ENCODE measurements at regions not wholly inside any gene's neighbourhood (a gene's known extent, or its start where the extent isn't known, plus 50 kb on each side); places are given as distances from the start of the nearest gene placed in this dataset.

GRCh38 chrX:16368696-16369095 lies 201.4 kb downstream of the MAGEB17 start:
- Histone ChIP-seq H3K27me3 (ENCODE audit: insufficient read depth, low read length, poor library complexity) (no peaks in the 10 kb centered on the region), H3K4me1 (ENCODE audit: control insufficient read depth, low read depth, low read length) (no peaks in the 10 kb centered on the region), H3K36me3 (ENCODE audit: control insufficient read depth, insufficient read depth, low read length) (no peaks in the 10 kb centered on the region), H3K23ac (ENCODE audit: low read length) (no peak overlapping the region), H4K8ac (ENCODE audit: low read depth, low read length) (no peak overlapping the region), H3K4ac (ENCODE audit: low read depth, low read length) (no peak overlapping the region), H2BK5ac (ENCODE audit: low read length) (no peak overlapping the region), H3K4me2 (ENCODE audit: low read length) (no peak overlapping the region), H3K9ac (ENCODE audit: low read length) (no peak overlapping the region), H3K27ac (ENCODE audit: low read depth, low read length) (no peak overlapping the region), H2BK15ac (replicated peaks; ENCODE audit: low read depth) (no peak overlapping the region), H2AK5ac (ENCODE audit: low read length) (no peak overlapping the region), H3K4me3 (ENCODE audit: low read length) (no peak overlapping the region), H4K5ac (ENCODE audit: low read length) (no peak overlapping the region), H3K79me1 (ENCODE audit: low read length) (no peaks in the 10 kb centered on the region), H3K79me2 (ENCODE audit: control insufficient read depth, insufficient read depth, low read length) (no peaks in the 10 kb centered on the region), H3K18ac (ENCODE audit: low read length) (no peak overlapping the region), H2BK120ac (ENCODE audit: low read depth, low read length) (no peak overlapping the region), H3K56ac (ENCODE audit: low read length) (no peak overlapping the region)
- DNase-seq = no peak
- no CpG with 5 or more reads among the region's 2 CpGs for WGBS (ENCODE audit: extremely low coverage, insufficient coverage, low lambda C conversion rate)

- no CpG with 5 or more reads among the region's 2 CpGs for WGBS (ENCODE audit: extremely low coverage, insufficient coverage, low lambda C conversion rate)
- Histone ChIP-seq H2BK5ac (ENCODE audit: low read length) (no peak overlapping the region), H2AK5ac (ENCODE audit: low read length) (no peak overlapping the region), H3K4me3 (ENCODE audit: low read length) (no peak overlapping the region), H4K8ac (ENCODE audit: low read depth, low read length) (no peak overlapping the region), H3K4me1 (ENCODE audit: control insufficient read depth, low read depth, low read length) (no peaks in the 10 kb centered on the region), H3K27ac (ENCODE audit: low read depth, low read length) (no peak overlapping the region), H3K9ac (ENCODE audit: low read length) (no peak overlapping the region), H3K79me2 (ENCODE audit: control insufficient read depth, insufficient read depth, low read length) (no peaks in the 10 kb centered on the region), H3K79me1 (ENCODE audit: low read length) (no peaks in the 10 kb centered on the region), H2BK120ac (ENCODE audit: low read depth, low read length) (no peak overlapping the region), H3K23ac (ENCODE audit: low read length) (no peak overlapping the region), H3K36me3 (ENCODE audit: control insufficient read depth, insufficient read depth, low read length) (no peaks in the 10 kb centered on the region), H3K56ac (ENCODE audit: low read length) (no peak overlapping the region), H2BK15ac (replicated peaks; ENCODE audit: low read depth) (no peak overlapping the region), H3K27me3 (ENCODE audit: insufficient read depth, low read length, poor library complexity) (no peaks in the 10 kb centered on the region), H3K18ac (ENCODE audit: low read length) (no peak overlapping the region), H3K4ac (ENCODE audit: low read depth, low read length) (no peak overlapping the region), H4K5ac (ENCODE audit: low read length) (no peak overlapping the region), H3K4me2 (ENCODE audit: low read length) (no peak overlapping the region)
- no peak for DNase-seq
These were observed 208.8 kb downstream of the MAGEB17 start for GRCh38 chrX:16376056-16376455.

DNA sequence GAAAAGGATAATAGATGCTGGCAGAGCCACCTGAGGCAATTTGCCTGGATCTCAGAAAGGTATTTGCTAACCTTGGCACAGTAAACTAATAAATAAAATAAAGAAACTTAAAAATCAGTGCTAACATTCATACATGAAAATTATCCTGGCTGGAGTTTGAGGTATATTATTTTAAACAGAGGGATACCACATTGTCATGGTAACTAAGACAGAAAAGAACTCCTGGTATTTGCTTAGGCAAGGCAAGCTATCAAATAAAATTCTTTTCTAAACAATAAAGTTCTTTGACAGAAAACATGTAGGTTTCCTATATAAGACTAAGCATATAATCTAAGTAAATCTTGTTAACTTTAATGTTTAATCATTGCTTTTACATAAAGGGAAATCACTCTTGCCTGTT lies 218.8 kb downstream of the MAGEB17 start:
- no peak overlapping the region for H3K23ac ChIP-seq (ENCODE audit: low read length)
- H2BK5ac ChIP-seq (ENCODE audit: low read length) = no peak overlapping the region
- H4K8ac ChIP-seq (ENCODE audit: low read depth, low read length) = no peak overlapping the region
- no peak for DNase-seq
- no peak overlapping the region for H3K4ac ChIP-seq (ENCODE audit: low read depth, low read length)
- H3K27ac ChIP-seq (ENCODE audit: low read depth, low read length) = no peak overlapping the region
- no peak overlapping the region for H3K56ac ChIP-seq (ENCODE audit: low read length)
- no peak overlapping the region for H4K5ac ChIP-seq (ENCODE audit: low read length)
- no peak overlapping the region for H3K4me2 ChIP-seq (ENCODE audit: low read length)
- no peak overlapping the region for H2BK120ac ChIP-seq (ENCODE audit: low read depth, low read length)
- no peaks in the 10 kb centered on the region for H3K27me3 ChIP-seq (ENCODE audit: insufficient read depth, low read length, poor library complexity)
- no peak overlapping the region for H3K4me3 ChIP-seq (ENCODE audit: low read length)
- no peak overlapping the region for H3K18ac ChIP-seq (ENCODE audit: low read length)
- no peaks in the 10 kb centered on the region for H3K4me1 ChIP-seq (ENCODE audit: control insufficient read depth, low read depth, low read length)
- H2AK5ac ChIP-seq (ENCODE audit: low read length) = no peak overlapping the region
- H2BK15ac ChIP-seq (replicated peaks; ENCODE audit: low read depth) = no peak overlapping the region
- no peak overlapping the region for H3K9ac ChIP-seq (ENCODE audit: low read length)
- no peaks in the 10 kb centered on the region for H3K36me3 ChIP-seq (ENCODE audit: control insufficient read depth, insufficient read depth, low read length)
- H3K79me2 ChIP-seq (ENCODE audit: control insufficient read depth, insufficient read depth, low read length) = no peaks in the 10 kb centered on the region
- H3K79me1 ChIP-seq (ENCODE audit: low read length) = no peaks in the 10 kb centered on the region

DNA sequence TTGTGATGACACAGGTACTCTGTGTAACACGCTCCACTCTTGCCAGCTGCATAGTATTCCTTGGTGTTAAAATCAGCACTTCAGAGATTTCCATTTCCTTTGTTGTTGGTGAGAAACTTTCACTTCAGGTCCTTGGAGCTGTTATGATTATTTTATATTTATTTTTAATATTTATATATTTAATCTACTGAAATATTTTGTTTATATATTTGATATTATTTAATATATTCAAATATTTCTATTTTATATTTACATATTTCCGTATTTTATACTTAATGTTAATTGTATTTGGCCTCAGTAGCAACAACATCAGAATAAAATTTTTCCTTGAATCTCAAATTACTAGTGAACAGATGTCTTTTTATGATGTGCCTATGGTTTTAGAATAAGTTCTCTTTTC lies 225.3 kb downstream of the MAGEB17 start:
- Histone ChIP-seq H3K36me3 (ENCODE audit: control insufficient read depth, insufficient read depth, low read length) (no peaks in the 10 kb centered on the region), H4K5ac (ENCODE audit: low read length) (no peak overlapping the region), H3K56ac (ENCODE audit: low read length) (no peak overlapping the region), H2BK5ac (ENCODE audit: low read length) (no peak overlapping the region), H3K79me1 (ENCODE audit: low read length) (no peaks in the 10 kb centered on the region), H2BK15ac (replicated peaks; ENCODE audit: low read depth) (no peak overlapping the region), H3K4ac (ENCODE audit: low read depth, low read length) (no peak overlapping the region), H3K27ac (ENCODE audit: low read depth, low read length) (no peak overlapping the region), H3K4me1 (ENCODE audit: control insufficient read depth, low read depth, low read length) (no peaks in the 10 kb centered on the region), H3K9ac (ENCODE audit: low read length) (no peak overlapping the region), H2AK5ac (ENCODE audit: low read length) (no peak overlapping the region), H3K18ac (ENCODE audit: low read length) (no peak overlapping the region), H3K23ac (ENCODE audit: low read length) (no peak overlapping the region), H3K79me2 (ENCODE audit: control insufficient read depth, insufficient read depth, low read length) (no peaks in the 10 kb centered on the region), H3K27me3 (ENCODE audit: insufficient read depth, low read length, poor library complexity) (no peaks in the 10 kb centered on the region), H3K4me3 (ENCODE audit: low read length) (no peak overlapping the region), H3K4me2 (ENCODE audit: low read length) (no peak overlapping the region), H4K8ac (ENCODE audit: low read depth, low read length) (no peak overlapping the region), H2BK120ac (ENCODE audit: low read depth, low read length) (no peak overlapping the region)
- no CpG with 5 or more reads among the region's 2 CpGs for WGBS (ENCODE audit: extremely low coverage, insufficient coverage, low lambda C conversion rate)
- no peak for DNase-seq

GRCh38 chrX:16394290-16394689 lies 227.0 kb downstream of the MAGEB17 start:
- no peak overlapping the region for H2BK5ac ChIP-seq (ENCODE audit: low read length)
- no peak overlapping the region for H4K8ac ChIP-seq (ENCODE audit: low read depth, low read length)
- H3K27ac ChIP-seq (ENCODE audit: low read depth, low read length) = no peak overlapping the region
- H3K27me3 ChIP-seq (ENCODE audit: insufficient read depth, low read length, poor library complexity) = no peaks in the 10 kb centered on the region
- H3K79me1 ChIP-seq (ENCODE audit: low read length) = no peaks in the 10 kb centered on the region
- DNase-seq = no peak
- no peak overlapping the region for H2AK5ac ChIP-seq (ENCODE audit: low read length)
- H4K5ac ChIP-seq (ENCODE audit: low read length) = no peak overlapping the region
- no peaks in the 10 kb centered on the region for H3K79me2 ChIP-seq (ENCODE audit: control insufficient read depth, insufficient read depth, low read length)
- no peak overlapping the region for H3K18ac ChIP-seq (ENCODE audit: low read length)
- H2BK15ac ChIP-seq (replicated peaks; ENCODE audit: low read depth) = no peak overlapping the region
- WGBS (ENCODE audit: extremely low coverage, insufficient coverage, low lambda C conversion rate) = no CpG with 5 or more reads among the region's 3 CpGs
- H2BK120ac ChIP-seq (ENCODE audit: low read depth, low read length) = no peak overlapping the region
- H3K56ac ChIP-seq (ENCODE audit: low read length) = no peak overlapping the region
- H3K4me2 ChIP-seq (ENCODE audit: low read length) = no peak overlapping the region
- H3K36me3 ChIP-seq (ENCODE audit: control insufficient read depth, insufficient read depth, low read length) = no peaks in the 10 kb centered on the region
- H3K4me3 ChIP-seq (ENCODE audit: low read length) = no peak overlapping the region
- no peak overlapping the region for H3K9ac ChIP-seq (ENCODE audit: low read length)
- no peaks in the 10 kb centered on the region for H3K4me1 ChIP-seq (ENCODE audit: control insufficient read depth, low read depth, low read length)
- no peak overlapping the region for H3K23ac ChIP-seq (ENCODE audit: low read length)
- H3K4ac ChIP-seq (ENCODE audit: low read depth, low read length) = no peak overlapping the region

GRCh38 chrX:16403808-16404207 lies 236.5 kb downstream of the MAGEB17 start:
- Histone ChIP-seq H4K5ac (ENCODE audit: low read length) (no peak overlapping the region), H3K23ac (ENCODE audit: low read length) (no peak overlapping the region), H3K4me3 (ENCODE audit: low read length) (no peak overlapping the region), H3K4me2 (ENCODE audit: low read length) (no peak overlapping the region), H2BK5ac (ENCODE audit: low read length) (no peak overlapping the region), H2AK5ac (ENCODE audit: low read length) (no peak overlapping the region), H3K27ac (ENCODE audit: low read depth, low read length) (no peak overlapping the region), H3K36me3 (ENCODE audit: control insufficient read depth, insufficient read depth, low read length) (no peaks in the 10 kb centered on the region), H3K27me3 (ENCODE audit: insufficient read depth, low read length, poor library complexity) (no peaks in the 10 kb centered on the region), H3K79me1 (ENCODE audit: low read length) (no peaks in the 10 kb centered on the region), H3K4me1 (ENCODE audit: control insufficient read depth, low read depth, low read length) (no peaks in the 10 kb centered on the region), H3K9ac (ENCODE audit: low read length) (no peak overlapping the region), H2BK120ac (ENCODE audit: low read depth, low read length) (no peak overlapping the region), H4K8ac (ENCODE audit: low read depth, low read length) (no peak overlapping the region), H3K4ac (ENCODE audit: low read depth, low read length) (no peak overlapping the region), H3K18ac (ENCODE audit: low read length) (no peak overlapping the region), H3K56ac (ENCODE audit: low read length) (no peak overlapping the region), H2BK15ac (replicated peaks; ENCODE audit: low read depth) (no peak overlapping the region), H3K79me2 (ENCODE audit: control insufficient read depth, insufficient read depth, low read length) (no peaks in the 10 kb centered on the region)
- WGBS (ENCODE audit: extremely low coverage, insufficient coverage, low lambda C conversion rate) = no CpG with 5 or more reads among the region's 2 CpGs
- no peak for DNase-seq
